H1 (cell line): ENCODE measurements at regions not wholly inside any gene's neighbourhood (a gene's known extent, or its start where the extent isn't known, plus 50 kb on each side); places are given as distances from the start of the nearest gene placed in this dataset.

Experiments used
- CTCF ChIA-PET: fragments of 300-600 bp; sonication (Branson Sonifier 250); formaldehyde crosslinking; loops from one replicate; lab custom pipeline; 2021; ENCODE audit not compliant: partially characterized antibody; lab: Charles Lee
- POLR2A ChIA-PET: fragments of 300-600 bp; sonication (Branson Sonifier 250); formaldehyde crosslinking; loops from one replicate; lab custom pipeline; 2021; ENCODE audit warnings: inconsistent platforms; ENCODE audit not compliant: partially characterized antibody; lab: Charles Lee
- DNase-seq, 2 experiments: peaks; one replicate each; pipeline versions ENCODE4 v3.0.0 to v3.0.0-alpha.2; 2010 to 2022; ENCODE audit warnings: low spot score in 2 of 2, low read depth in 1 of 2, mixed read lengths in 1 of 2
- FAIRE-seq: peaks from 2 replicates; lab custom pipeline; 2011; peaks lifted over from hg19 to GRCh38; lab: Jason Lieb, UNC
- H2AFZ ChIP-seq: 2 replicates; pipeline ENCODE4 v1.8.1; 2012; ENCODE audit warnings: low read length, inconsistent platforms
- H2AK5ac ChIP-seq: 2 replicates; pipeline ENCODE4 v1.6.1; 2013; ENCODE audit warnings: low read depth, low read length
- H2BK120ac ChIP-seq: replicated peaks from 2 replicates; pipeline ENCODE3; 2013; ENCODE audit warnings: low read depth, low read length, inconsistent platforms
- H2BK12ac ChIP-seq: 2 replicates; pipeline ENCODE4 v1.6.1; 2013; ENCODE audit warnings: low read depth, low read length
- H2BK15ac ChIP-seq: 2 replicates; pipeline ENCODE4 v1.6.1; 2013; ENCODE audit warnings: low read length
- H2BK20ac ChIP-seq: 2 replicates; pipeline ENCODE4 v1.6.1; 2013; ENCODE audit warnings: low read length
- H2BK5ac ChIP-seq: 2 replicates; pipeline ENCODE4 v1.6.1; 2013; ENCODE audit warnings: low read depth, low read length
- H3K14ac ChIP-seq: 2 replicates; pipeline ENCODE4 v1.6.1; 2013; ENCODE audit warnings: inconsistent platforms; ENCODE audit not compliant: insufficient read length
- H3K18ac ChIP-seq: 2 replicates; pipeline ENCODE4 v1.6.1; 2013; ENCODE audit warnings: low read length; ENCODE audit errors: extremely low read depth
- H3K23ac ChIP-seq: 2 replicates; pipeline ENCODE4 v1.6.1; 2013; ENCODE audit warnings: inconsistent platforms; ENCODE audit not compliant: insufficient read length
- H3K23me2 ChIP-seq: 2 replicates; pipeline ENCODE4 v1.6.1; 2013; ENCODE audit warnings: low read depth, low read length
- H3K27ac ChIP-seq: 2 replicates; pipeline ENCODE4 v1.6.1; 2011; ENCODE audit warnings: low read depth, low read length, inconsistent platforms
- H3K27me3 ChIP-seq, 4 experiments: replicated peaks in 1 of 4; 1 replicate in 1 of 4; 2 replicates in 3 of 4; pipeline versions ENCODE4 v1.6.1 to v1.8.1; 2011 to 2013; ENCODE audit warnings: low read length in 3 of 4, mild to moderate bottlenecking in 3 of 4, inconsistent platforms in 2 of 4, mixed read lengths in 2 of 4, moderate library complexity in 1 of 4; ENCODE audit not compliant: control insufficient read depth in 3 of 4, insufficient read depth in 3 of 4; ENCODE audit errors: extremely low read depth in 1 of 4
- H3K36me3 ChIP-seq, 4 experiments: 2 replicates each; pipeline versions ENCODE4 v1.6.1 to v1.8.1; 2011 to 2013; ENCODE audit warnings: mild to moderate bottlenecking in 4 of 4, low read length in 3 of 4, moderate library complexity in 2 of 4, control low read depth in 1 of 4, inconsistent platforms in 1 of 4; ENCODE audit not compliant: insufficient read depth in 4 of 4, control insufficient read depth in 2 of 4
- H3K4ac ChIP-seq: replicated peaks from 2 replicates; pipeline ENCODE3; 2013; ENCODE audit warnings: low read length, low read depth, mixed read lengths, inconsistent platforms; ENCODE audit not compliant: insufficient read length
- H3K4me1 ChIP-seq, 4 experiments: replicated peaks in 1 of 4; 1 replicate in 1 of 4; 2 replicates in 3 of 4; pipeline versions ENCODE4 v1.6.1 to v1.8.1; 2011 to 2013; ENCODE audit warnings: low read length in 3 of 4, inconsistent platforms in 2 of 4, mixed read lengths in 1 of 4; ENCODE audit not compliant: insufficient read depth in 4 of 4, control insufficient read depth in 3 of 4
- H3K4me2 ChIP-seq, 2 experiments: 2 replicates each; pipeline versions ENCODE4 v1.6.1 to v1.8.1; 2011 to 2013; ENCODE audit warnings: low read depth in 2 of 2, low read length in 2 of 2, control low read depth in 1 of 2, inconsistent platforms in 1 of 2, mild to moderate bottlenecking in 1 of 2; ENCODE audit not compliant: insufficient read depth in 1 of 2
- H3K4me3 ChIP-seq, 4 experiments: fragments of 200-600, 300-600 bp in 1 of 4; sonication (generic), shearing (Covaris generic), sonication (Bioruptor Twin) in 1 of 4; 2 replicates each; pipeline versions ENCODE4 v1.5.1 to v1.8.1; 2011 to 2016; ENCODE audit warnings: low read length in 4 of 4, low read depth in 3 of 4, control low read depth in 2 of 4, inconsistent platforms in 2 of 4, mild to moderate bottlenecking in 2 of 4, mixed read lengths in 1 of 4, moderate library complexity in 1 of 4; ENCODE audit not compliant: insufficient read depth in 2 of 4; ENCODE audit errors: extremely low read depth in 1 of 4
- H3K56ac ChIP-seq: replicated peaks from 2 replicates; pipeline ENCODE3; 2013; ENCODE audit warnings: low read depth, mild to moderate bottlenecking, mixed read lengths, low read length, inconsistent platforms; ENCODE audit not compliant: insufficient read length
- H3K79me1 ChIP-seq: 2 replicates; pipeline ENCODE4 v1.6.1; 2013; ENCODE audit warnings: low read depth, low read length, control low read depth
- H3K79me2 ChIP-seq, 2 experiments: 2 replicates each; pipeline versions ENCODE4 v1.6.1 to v1.8.1; 2012 to 2013; ENCODE audit warnings: low read length in 2 of 2, mild to moderate bottlenecking in 2 of 2, inconsistent platforms in 1 of 2; ENCODE audit not compliant: insufficient read depth in 2 of 2, control insufficient read depth in 1 of 2
- H3K9ac ChIP-seq, 4 experiments: replicated peaks in 1 of 4; 1 replicate in 1 of 4; 2 replicates in 3 of 4; pipeline versions ENCODE4 v1.6.1 to v1.8.1; 2011 to 2013; ENCODE audit warnings: low read depth in 3 of 4, low read length in 3 of 4, control low read depth in 2 of 4, mild to moderate bottlenecking in 2 of 4, moderate library complexity in 2 of 4, inconsistent platforms in 1 of 4; ENCODE audit errors: extremely low read depth in 1 of 4
- H3K9me3 ChIP-seq, 2 experiments: 2 replicates each; pipeline versions ENCODE4 v1.6.1 to v1.8.1; 2012 to 2013; ENCODE audit warnings: mild to moderate bottlenecking in 2 of 2, moderate library complexity in 2 of 2, control low read depth in 1 of 2, inconsistent platforms in 1 of 2, low read depth in 1 of 2, low read length in 1 of 2, mixed read lengths in 1 of 2; ENCODE audit not compliant: insufficient read depth in 2 of 2
- H4K20me1 ChIP-seq, 2 experiments: replicated peaks in 1 of 2; 2 replicates each; pipeline versions ENCODE3 to v1.8.1; 2011 to 2013; ENCODE audit warnings: inconsistent platforms in 2 of 2, low read length in 2 of 2, mild to moderate bottlenecking in 1 of 2; ENCODE audit not compliant: insufficient read depth in 2 of 2, control insufficient read depth in 1 of 2
- H4K5ac ChIP-seq: 2 replicates; pipeline ENCODE4 v1.6.1; 2013; ENCODE audit warnings: low read length, low read depth, mixed read lengths, inconsistent platforms; ENCODE audit not compliant: insufficient read length
- H4K8ac ChIP-seq: 2 replicates; pipeline ENCODE4 v1.8.0; 2013; ENCODE audit warnings: mild to moderate bottlenecking, moderate library complexity, low read length, inconsistent platforms; ENCODE audit not compliant: insufficient read depth; ENCODE audit errors: extremely low read depth
- H4K91ac ChIP-seq: replicated peaks from 2 replicates; pipeline ENCODE3; 2013; ENCODE audit warnings: low read length, mixed read lengths, inconsistent platforms; ENCODE audit not compliant: insufficient read length
- CTCF ChIP-seq, 3 experiments: IDR thresholded peaks; 1 replicate in 2 of 3; 2 replicates in 1 of 3; pipeline versions ENCODE4 v1.5.1 to v1.6.1; 2011; ENCODE audit warnings: low read length in 3 of 3, mild to moderate bottlenecking in 3 of 3, inconsistent platforms in 2 of 3, low read depth in 1 of 3, moderate library complexity in 1 of 3; ENCODE audit not compliant: insufficient read depth in 1 of 3; ENCODE audit errors: control extremely low read depth in 1 of 3
- RAD21 ChIP-seq, 2 experiments: IDR thresholded peaks in 1 of 2; conservative IDR thresholded peaks in 1 of 2; 2 replicates each; pipeline ENCODE4 v1.6.1; 2011; ENCODE audit warnings: low read depth in 2 of 2, low read length in 2 of 2, improper control_type of control experiment in 1 of 2, inconsistent platforms in 1 of 2, mild to moderate bottlenecking in 1 of 2, moderate library complexity in 1 of 2
- SUZ12 ChIP-seq: fragments of 200-600 bp; sonication (generic); IDR thresholded peaks from 2 replicates; pipeline ENCODE4 v1.6.1; 2012; ENCODE audit warnings: mild to moderate bottlenecking, inconsistent platforms, low read length, moderate library complexity, mixed read lengths
- WGBS, 2 experiments: shearing (Covaris generic) in 1 of 2; methylation state at CpG; one replicate each; pipeline versions ENCODE4 v1.1.6 to v1.1.7; 2013 to 2015; ENCODE audit warnings: low lambda C conversion rate in 2 of 2, mixed read lengths in 2 of 2, inconsistent platforms in 1 of 2, low coverage in 1 of 2, missing lambda C conversion rate in 1 of 2; ENCODE audit not compliant: insufficient replicate concordance in 2 of 2, insufficient coverage in 1 of 2, insufficient read length in 1 of 2; ENCODE audit errors: extremely low coverage in 1 of 2, missing lambda C conversion rate in 1 of 2; 5-methylcytosine and 5-hydroxymethylcytosine counted together

GRCh38 chr18:75691483-75691882, 264.0 kb upstream of the SMIM21 start:
- no peak overlapping the region for H4K5ac ChIP-seq
- H2AK5ac ChIP-seq = no peak overlapping the region
- no peak overlapping the region for H3K27ac ChIP-seq
- H2BK5ac ChIP-seq = no peak overlapping the region
- no peak overlapping the region for H3K18ac ChIP-seq
- no peaks in the 10 kb centered on the region for H3K27me3 ChIP-seq
- ChIA-PET POLR2A (no interaction called here), CTCF (interaction anchor here (0.6 to 1.8 kb wide), 13 partner anchors 10 to 355 kb away, joined by 3 to 16 read pairs (median 4); no protein-coding TSS in a partner anchor)
- WGBS, 2 experiments = 86% methylated on average over 8 of the region's 8 CpGs; no CpG with 5 or more reads in 1 of the 2 experiments
- no peak overlapping the region for H2BK15ac ChIP-seq
- no peak overlapping the region for H4K8ac ChIP-seq
- no peak overlapping the region for H3K4ac ChIP-seq
- no peak overlapping the region for H3K4me3 ChIP-seq
- H3K9me3 ChIP-seq = no peaks in the 10 kb centered on the region
- no peaks in the 10 kb centered on the region for H4K20me1 ChIP-seq
- no peak overlapping the region for H2BK20ac ChIP-seq
- DNase-seq = no peak
- H3K4me2 ChIP-seq = no peak overlapping the region
- no peaks in the 10 kb centered on the region for H3K79me1 ChIP-seq
- H2AFZ ChIP-seq = no peak overlapping the region
- no peaks in the 10 kb centered on the region for H3K23me2 ChIP-seq
- peak; percentile 31 to 45; a peak in 3 of 4 replicates for TF ChIP-seq RAD21 (IDR thresholded peaks at IDR 0.05 in 1 of 2, conservative IDR thresholded peaks at IDR 0.05 in 1 of 2; ENCODE audit: low read depth in 2 of 2, low read length in 2 of 2)
- no peak for TF ChIP-seq SUZ12
- TF ChIP-seq CTCF (IDR thresholded peaks at IDR 0.05; ENCODE audit: control extremely low read depth in 1 of 3, insufficient read depth in 1 of 3, low read depth in 1 of 3, low read length in 3 of 3) = peak; percentile 30 to 60 (median 48)
- TF ChIP-seq, all 59 proteins: peak for 2
- Histone ChIP-seq H3K23ac (no peak overlapping the region), H3K79me2 (no peaks in the 10 kb centered on the region), H3K56ac (no peak overlapping the region), H4K91ac (no peak overlapping the region), H3K4me1 (no peaks in the 10 kb centered on the region; a peak in 2 of 7 replicates), H3K14ac (no peak overlapping the region), H3K36me3 (no peaks in the 10 kb centered on the region), H3K9ac (no peak overlapping the region), H2BK120ac (no peak overlapping the region), H2BK12ac (no peak overlapping the region)
- FAIRE-seq = no peak
